ENCODE measurements at regions not wholly inside any gene's neighbourhood (a gene's known extent, or its start where the extent isn't known, plus 50 kb on each side); places are given as distances from the start of the nearest gene placed in this dataset.

- TF ChIP-seq SP1 (IDR thresholded peaks at IDR 0.05) (no peak), ELF4 (IDR thresholded peaks at IDR 0.05) (no peak)
Observed at GRCh38 chr3:113113361-113113760, 98.0 kb upstream of the BOC start.

Data from HEK293T (cell line).